ENCODE measurements at regions not wholly inside any gene's neighbourhood (a gene's known extent, or its start where the extent isn't known, plus 50 kb on each side); places are given as distances from the start of the nearest gene placed in this dataset.

GRCh38 chr2:109689973-109690372 is 75.8 kb downstream of the SOWAHC start:
- Histone ChIP-seq H3K4me1 (ENCODE audit: control insufficient read depth in 1 of 2, insufficient read depth in 2 of 2, low read length in 2 of 2) (peaks cover 2 to 18% of the 10 kb centered on the region in 2 experiments; a peak in 3 of 4 replicates), H3K27ac (ENCODE audit: low read depth, low read length) (no peak overlapping the region), H2AFZ (ENCODE audit: low read depth, low read length, poor library complexity, severe bottlenecking) (no peak overlapping the region), H3K79me2 (ENCODE audit: insufficient read depth, low read length) (no peaks in the 10 kb centered on the region), H3K4me2 (ENCODE audit: low read length) (no peak overlapping the region), H3K36me3 (ENCODE audit: control insufficient read depth in 1 of 2, insufficient read depth in 2 of 2, low read length in 2 of 2) (no peaks in the 10 kb centered on the region), H3K27me3 (ENCODE audit: insufficient read depth, low read length) (no peaks in the 10 kb centered on the region), H3K4me3 (replicated peaks in 1 of 2; ENCODE audit: low read depth in 1 of 2, low read length in 2 of 2) (no peak overlapping the region), H3K9me3 (ENCODE audit: control insufficient read depth in 1 of 2, insufficient read depth in 1 of 2, low read depth in 1 of 2, low read length in 2 of 2) (no peaks in the 10 kb centered on the region), H3K9me2 (ENCODE audit: insufficient read depth) (no peaks in the 10 kb centered on the region), H4K20me1 (ENCODE audit: insufficient read depth) (no peaks in the 10 kb centered on the region), H3K9ac (ENCODE audit: low read length) (no peak overlapping the region)
- DNase-seq (ENCODE audit: low read depth, low spot score) (no peak), ATAC-seq (no peak)
- ChIA-PET POLR2A (no interaction called here), CTCF (no interaction called here), RAD21 (ENCODE audit: low non-redundant PET in 1 of 2, low total read pairs in 2 of 2, uncharacterized antibody in 2 of 2, unreplicated experiment in 2 of 2) (no interaction called here)
- TF ChIP-seq EGR1 (IDR thresholded peaks at IDR 0.05; ENCODE audit: low read depth) (no peak), TCF7L2 (IDR thresholded peaks at IDR 0.05; ENCODE audit: borderline replicate concordance, extremely low read depth, insufficient read depth, insufficient read length) (no peak), FOSL1 (IDR thresholded peaks at IDR 0.05; ENCODE audit: low read depth) (no peak), JUND (IDR thresholded peaks at IDR 0.05) (no peak), EZH2 (IDR thresholded peaks at IDR 0.05) (no peak), EZH2phosphoT487 (IDR thresholded peaks at IDR 0.05; ENCODE audit: borderline replicate concordance) (no peak), CBX3 (IDR thresholded peaks at IDR 0.05; ENCODE audit: low read depth) (no peak), MAX (IDR thresholded peaks at IDR 0.05) (no peak), SP1 (IDR thresholded peaks at IDR 0.05; ENCODE audit: low read depth) (no peak), ELF1 (IDR thresholded peaks at IDR 0.05; ENCODE audit: borderline replicate concordance, low read depth) (no peak), YY1 (IDR thresholded peaks at IDR 0.05; ENCODE audit: extremely low read depth, insufficient replicate concordance, low read depth, low read length) (no peak), ZBTB33 (IDR thresholded peaks at IDR 0.05; ENCODE audit: extremely low read depth, insufficient replicate concordance, low read length) (no peak), ZFX (IDR thresholded peaks at IDR 0.05) (no peak)
- TF ChIP-seq, protein P1, sequence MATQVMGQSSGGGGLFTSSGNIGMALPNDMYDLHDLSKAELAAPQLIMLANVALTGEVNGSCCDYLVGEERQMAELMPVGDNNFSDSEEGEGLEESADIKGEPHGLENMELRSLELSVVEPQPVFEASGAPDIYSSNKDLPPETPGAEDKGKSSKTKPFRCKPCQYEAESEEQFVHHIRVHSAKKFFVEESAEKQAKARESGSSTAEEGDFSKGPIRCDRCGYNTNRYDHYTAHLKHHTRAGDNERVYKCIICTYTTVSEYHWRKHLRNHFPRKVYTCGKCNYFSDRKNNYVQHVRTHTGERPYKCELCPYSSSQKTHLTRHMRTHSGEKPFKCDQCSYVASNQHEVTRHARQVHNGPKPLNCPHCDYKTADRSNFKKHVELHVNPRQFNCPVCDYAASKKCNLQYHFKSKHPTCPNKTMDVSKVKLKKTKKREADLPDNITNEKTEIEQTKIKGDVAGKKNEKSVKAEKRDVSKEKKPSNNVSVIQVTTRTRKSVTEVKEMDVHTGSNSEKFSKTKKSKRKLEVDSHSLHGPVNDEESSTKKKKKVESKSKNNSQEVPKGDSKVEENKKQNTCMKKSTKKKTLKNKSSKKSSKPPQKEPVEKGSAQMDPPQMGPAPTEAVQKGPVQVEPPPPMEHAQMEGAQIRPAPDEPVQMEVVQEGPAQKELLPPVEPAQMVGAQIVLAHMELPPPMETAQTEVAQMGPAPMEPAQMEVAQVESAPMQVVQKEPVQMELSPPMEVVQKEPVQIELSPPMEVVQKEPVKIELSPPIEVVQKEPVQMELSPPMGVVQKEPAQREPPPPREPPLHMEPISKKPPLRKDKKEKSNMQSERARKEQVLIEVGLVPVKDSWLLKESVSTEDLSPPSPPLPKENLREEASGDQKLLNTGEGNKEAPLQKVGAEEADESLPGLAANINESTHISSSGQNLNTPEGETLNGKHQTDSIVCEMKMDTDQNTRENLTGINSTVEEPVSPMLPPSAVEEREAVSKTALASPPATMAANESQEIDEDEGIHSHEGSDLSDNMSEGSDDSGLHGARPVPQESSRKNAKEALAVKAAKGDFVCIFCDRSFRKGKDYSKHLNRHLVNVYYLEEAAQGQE (IDR thresholded peaks at IDR 0.05; ENCODE audit: low read depth), result no peak
- no TSS peak for BruUV-seq (replicated peaks)
- intact Hi-C loops (cut with micrococcal nuclease), result no loop called here
